ENCODE measurements at regions not wholly inside any gene's neighbourhood (a gene's known extent, or its start where the extent isn't known, plus 50 kb on each side); places are given as distances from the start of the nearest gene placed in this dataset.
A peak's percentile ranks its signal among the peaks of the same experiment; 100 is the strongest.

GRCh38 chr9:79477241-79477840 is 94.4 kb upstream of the TLE4 start:
- Histone ChIP-seq H3K9me3 (ENCODE audit: control insufficient read depth, insufficient read depth, low read length) (no peaks in the 10 kb centered on the region), H3K27ac (ENCODE audit: low read length) (no peak overlapping the region), H3K4me1 (ENCODE audit: control insufficient read depth, insufficient read depth, low read length) (no peaks in the 10 kb centered on the region), H3K4me3 (ENCODE audit: low read length) (no peak overlapping the region), H3K36me3 (ENCODE audit: control insufficient read depth, insufficient read depth, low read length) (no peaks in the 10 kb centered on the region), H3K27me3 (ENCODE audit: control insufficient read depth, insufficient read depth, low read length) (no peaks in the 10 kb centered on the region)
- peaks cover 4 to 5% of the 10 kb centered on the region in 2 donors for H3K4me1 Mint-ChIP-seq
- no peaks in the 10 kb centered on the region for H3K36me3 Mint-ChIP-seq
- no peaks in the 10 kb centered on the region for H3K27me3 Mint-ChIP-seq (ENCODE audit: low read depth in 2 of 2)
- no peak for ATAC-seq
- intact Hi-C loops (cut with micrococcal nuclease): loop anchor here (5.0 kb wide), 1 partner anchor 480 kb away; no protein-coding TSS in a partner anchor
- H3K4me3 Mint-ChIP-seq: no peak overlapping the region
- H3K27ac Mint-ChIP-seq: no peak overlapping the region
- H3K9me3 Mint-ChIP-seq: no peaks in the 10 kb centered on the region
- DNase-seq: no peak
- no peak for TF ChIP-seq CTCF (IDR thresholded peaks at IDR 0.05)
- WGBS (ENCODE audit: insufficient coverage): 94% methylated on average over 3 of the region's 3 CpGs

GRCh38 chr9:79477955-79478771 is 93.6 kb upstream of the TLE4 start:
- H3K27ac ChIP-seq (ENCODE audit: low read length): no peak overlapping the region
- no peak for TF ChIP-seq CTCF (IDR thresholded peaks at IDR 0.05)
- H3K9me3 ChIP-seq (ENCODE audit: control insufficient read depth, insufficient read depth, low read length): no peaks in the 10 kb centered on the region
- WGBS (ENCODE audit: insufficient coverage): 37% methylated on average over 4 of the region's 5 CpGs
- Mint-ChIP-seq H3K4me1 (peaks cover 4 to 5% of the 10 kb centered on the region in 2 donors), H3K27ac (no peak overlapping the region), H3K9me3 (no peaks in the 10 kb centered on the region), H3K4me3 (no peak overlapping the region), H3K36me3 (no peaks in the 10 kb centered on the region), H3K27me3 (ENCODE audit: low read depth in 2 of 2) (no peaks in the 10 kb centered on the region)
- intact Hi-C loops (cut with micrococcal nuclease): loop anchor here (5.0 kb wide), 1 partner anchor 479 kb away; no protein-coding TSS in a partner anchor
- no peak overlapping the region for H3K4me3 ChIP-seq (ENCODE audit: low read length)
- ATAC-seq (peak in 1 of 3 donors; percentile 63), DNase-seq (peak in 1 of 2 donors; percentile 61)
- no peaks in the 10 kb centered on the region for H3K4me1 ChIP-seq (ENCODE audit: control insufficient read depth, insufficient read depth, low read length)
- no peaks in the 10 kb centered on the region for H3K36me3 ChIP-seq (ENCODE audit: control insufficient read depth, insufficient read depth, low read length)
- no peaks in the 10 kb centered on the region for H3K27me3 ChIP-seq (ENCODE audit: control insufficient read depth, insufficient read depth, low read length)

- H3K4me1 Mint-ChIP-seq: peaks cover 4 to 5% of the 10 kb centered on the region in 2 donors
- TF ChIP-seq CTCF (IDR thresholded peaks at IDR 0.05): no peak
- Histone ChIP-seq H3K27ac (ENCODE audit: low read length) (no peak overlapping the region), H3K9me3 (ENCODE audit: control insufficient read depth, insufficient read depth, low read length) (no peaks in the 10 kb centered on the region), H3K36me3 (ENCODE audit: control insufficient read depth, insufficient read depth, low read length) (no peaks in the 10 kb centered on the region), H3K27me3 (ENCODE audit: control insufficient read depth, insufficient read depth, low read length) (no peaks in the 10 kb centered on the region), H3K4me3 (ENCODE audit: low read length) (no peak overlapping the region), H3K4me1 (ENCODE audit: control insufficient read depth, insufficient read depth, low read length) (no peaks in the 10 kb centered on the region)
- intact Hi-C loops (cut with micrococcal nuclease): no loop called here
- H3K27ac Mint-ChIP-seq: no peak overlapping the region
- H3K27me3 Mint-ChIP-seq (ENCODE audit: low read depth in 2 of 2): no peaks in the 10 kb centered on the region
- H3K9me3 Mint-ChIP-seq: no peaks in the 10 kb centered on the region
- H3K36me3 Mint-ChIP-seq: no peaks in the 10 kb centered on the region
- H3K4me3 Mint-ChIP-seq: no peak overlapping the region
- ATAC-seq: no peak
- DNase-seq: no peak
- WGBS (ENCODE audit: insufficient coverage): 93% methylated on average over 4 of the region's 4 CpGs
Observed at GRCh38 chr9:79480639-79481038, 91.1 kb upstream of the TLE4 start.
